Left ventricle myocardium inferior (tissue), 1 donor: ENCODE measurements at regions not wholly inside any gene's neighbourhood (a gene's known extent, or its start where the extent isn't known, plus 50 kb on each side); places are given as distances from the start of the nearest gene placed in this dataset.

ENCODE experiments used
- DNase-seq: peaks from one replicate; pipeline ENCODE4 v3.0.0-alpha.2; 2020
- H3K27ac ChIP-seq: fragments of 200-600 bp; replicated peaks from 2 replicates; pipeline ENCODE4 v1.8.0; 2021
- H3K27me3 ChIP-seq: fragments of 200-600 bp; 2 replicates; pipeline ENCODE4 v1.8.0; 2021; ENCODE audit warnings: low read depth
- H3K36me3 ChIP-seq: fragments of 200-600 bp; 2 replicates; pipeline ENCODE4 v1.8.0; 2021
- H3K4me1 ChIP-seq: fragments of 200-600 bp; 2 replicates; pipeline ENCODE4 v1.8.0; 2021
- H3K4me3 ChIP-seq: fragments of 200-600 bp; 2 replicates; pipeline ENCODE4 v1.8.0; 2021; ENCODE audit warnings: mild to moderate bottlenecking, moderate library complexity
- H3K9me3 ChIP-seq: fragments of 200-600 bp; replicated peaks from 2 replicates; pipeline ENCODE4 v1.8.0; 2021
- CTCF ChIP-seq: fragments of 200-600 bp; IDR thresholded peaks from 2 replicates; pipeline ENCODE4 v1.8.0; 2021; ENCODE audit warnings: antibody characterized with exemption, mild to moderate bottlenecking, borderline replicate concordance
- intact Hi-C: fragments of 100-400 bp; cut with micrococcal nuclease; formaldehyde crosslinking; loops from one replicate; pipeline ENCODE4 v1.11.0; 2022
- donor health status: DM: no; HTN: yes; CAD: no; lungs with severe emphysema.

GRCh38 chr3:34852844-34853439 is 786.4 kb upstream of the ARPP21 start:
- intact Hi-C loops: no loop called here

GRCh38 chr3:34856081-34856947 is 783.0 kb upstream of the ARPP21 start:
- intact Hi-C loops: no loop called here
- H3K27me3 ChIP-seq: no peaks in the 10 kb centered on the region
- DNase-seq: no peak
- H3K27ac ChIP-seq: no peak overlapping the region
- no peak for TF ChIP-seq CTCF
- H3K4me3 ChIP-seq: no peak overlapping the region
- no peaks in the 10 kb centered on the region for H3K9me3 ChIP-seq
- peaks cover 13% of the 10 kb centered on the region for H3K4me1 ChIP-seq
- no peaks in the 10 kb centered on the region for H3K36me3 ChIP-seq

More at GRCh38 chr3:34852844-34853439, 786.4 kb upstream of the ARPP21 start:
- Histone ChIP-seq H3K4me3 (no peak overlapping the region), H3K27ac (no peak overlapping the region), H3K36me3 (no peaks in the 10 kb centered on the region), H3K4me1 (peaks cover 13% of the 10 kb centered on the region), H3K27me3 (no peaks in the 10 kb centered on the region), H3K9me3 (no peaks in the 10 kb centered on the region)
- DNase-seq: no peak
- no peak for TF ChIP-seq CTCF

GRCh38 chr3:34858067-34858660 is 781.2 kb upstream of the ARPP21 start:
- Histone ChIP-seq H3K27me3 (no peaks in the 10 kb centered on the region), H3K36me3 (no peaks in the 10 kb centered on the region), H3K4me1 (peaks cover 13% of the 10 kb centered on the region), H3K27ac (no peak overlapping the region), H3K4me3 (no peak overlapping the region), H3K9me3 (no peaks in the 10 kb centered on the region)
- intact Hi-C loops: no loop called here
- no peak for DNase-seq
- no peak for TF ChIP-seq CTCF

- Histone ChIP-seq H3K27me3 (no peaks in the 10 kb centered on the region), H3K9me3 (no peaks in the 10 kb centered on the region), H3K4me3 (no peak overlapping the region), H3K4me1 (peaks cover 13% of the 10 kb centered on the region), H3K36me3 (no peaks in the 10 kb centered on the region), H3K27ac (no peak overlapping the region)
- TF ChIP-seq CTCF: no peak
- intact Hi-C loops: no loop called here
- DNase-seq: no peak
These were observed 779.6 kb upstream of the ARPP21 start for GRCh38 chr3:34859746-34860145.

GRCh38 chr3:34862456-34862855 is 776.9 kb upstream of the ARPP21 start:
- no peak for DNase-seq
- Histone ChIP-seq H3K4me1 (no peaks in the 10 kb centered on the region), H3K4me3 (no peak overlapping the region), H3K27ac (no peak overlapping the region), H3K36me3 (no peaks in the 10 kb centered on the region), H3K27me3 (no peaks in the 10 kb centered on the region), H3K9me3 (no peaks in the 10 kb centered on the region)
- TF ChIP-seq CTCF: no peak
- intact Hi-C loops: no loop called here
